HCT116 (cell line): ENCODE measurements at regions not wholly inside any gene's neighbourhood (a gene's known extent, or its start where the extent isn't known, plus 50 kb on each side); places are given as distances from the start of the nearest gene placed in this dataset.

Experiments used
- ATAC-seq: fragments of 200-7000 bp; cut with Tn5 transposase; 2 replicates; pipeline ENCODE4 v1.9.1; 2020; ENCODE audit warnings: mild to moderate bottlenecking, moderate library complexity
- BruUV-seq: library from RNA; stranded (reverse); fragments of 400-500 nt; replicated peaks from 2 replicates; lab custom pipeline; 2021; lab: Mats Ljungman, UMichigan
- CTCF ChIA-PET: fragments of 300-600 bp; sonication (Branson Sonifier 250); formaldehyde crosslinking; loops from one replicate; lab custom pipeline; 2021; ENCODE audit warnings: antibody characterized with exemption; lab: Charles Lee
- POLR2A ChIA-PET: fragments of 300-600, 350-600 bp; sonication (Branson Sonifier 250); formaldehyde crosslinking; loops from one replicate; lab custom pipeline; 2021; ENCODE audit warnings: antibody characterized with exemption; lab: Charles Lee
- RAD21 ChIA-PET, 2 experiments: fragments of 300-600 bp; sonication (Branson Sonifier 250); formaldehyde crosslinking; loops; one replicate each; lab custom pipeline; 2023; ENCODE audit warnings: low total read pairs in 2 of 2; ENCODE audit not compliant: uncharacterized antibody in 2 of 2, unreplicated experiment in 2 of 2, low non-redundant PET in 1 of 2; lab: Charles Lee
- DNase-seq: peaks from one replicate; pipeline ENCODE4 v3.0.0-alpha.2; 2010; ENCODE audit warnings: low read depth, low spot score
- H2AFZ ChIP-seq: fragments of 200-600 bp; shearing (Covaris generic), sonication (generic); 2 replicates; pipeline ENCODE4 v1.6.1; 2017; ENCODE audit warnings: low read depth, mixed run types, mixed read lengths, antibody characterized with exemption, low read length; ENCODE audit not compliant: poor library complexity, severe bottlenecking
- H3K27ac ChIP-seq: 2 replicates; pipeline ENCODE4 v1.5.1; 2012; ENCODE audit warnings: low read depth, low read length
- H3K27me3 ChIP-seq: fragments of 200-600 bp; sonication (generic); 2 replicates; pipeline ENCODE4 v1.6.1; 2016; ENCODE audit warnings: mixed run types, low read length, mixed read lengths; ENCODE audit not compliant: insufficient read depth
- H3K36me3 ChIP-seq, 2 experiments: fragments of 200-500 bp in 1 of 2; fragments of 200-600 bp in 1 of 2; sonication (Bioruptor generic) in 1 of 2; sonication (generic) in 1 of 2; 2 replicates each; pipeline versions ENCODE4 v1.5.1 to v1.6.1; 2014 to 2016; ENCODE audit warnings: low read length in 2 of 2, inconsistent platforms in 1 of 2, mixed read lengths in 1 of 2, mixed run types in 1 of 2; ENCODE audit not compliant: insufficient read depth in 2 of 2, control insufficient read depth in 1 of 2
- H3K4me1 ChIP-seq, 2 experiments: fragments of 200-600 bp in 1 of 2; sonication (generic) in 1 of 2; 2 replicates each; pipeline versions ENCODE4 v1.5.1 to v1.6.1; 2012 to 2017; ENCODE audit warnings: low read length in 2 of 2, inconsistent platforms in 1 of 2, mild to moderate bottlenecking in 1 of 2, mixed read lengths in 1 of 2, mixed run types in 1 of 2, moderate library complexity in 1 of 2; ENCODE audit not compliant: insufficient read depth in 2 of 2, control insufficient read depth in 1 of 2
- H3K4me2 ChIP-seq: fragments of 200-600 bp; sonication (generic); 2 replicates; pipeline ENCODE4 v1.6.1; 2017; ENCODE audit warnings: mixed run types, low read length, mixed read lengths
- H3K4me3 ChIP-seq, 2 experiments: fragments of 200-600 bp in 1 of 2; sonication (generic) in 1 of 2; replicated peaks in 1 of 2; 2 replicates each; pipeline ENCODE4 v1.5.1; 2011 to 2016; ENCODE audit warnings: low read length in 2 of 2, control low read depth in 1 of 2, low read depth in 1 of 2, mild to moderate bottlenecking in 1 of 2, mixed read lengths in 1 of 2, mixed run types in 1 of 2
- H3K79me2 ChIP-seq: fragments of 200-600 bp; sonication (generic); 2 replicates; pipeline ENCODE4 v1.6.1; 2017; ENCODE audit warnings: mild to moderate bottlenecking, mixed run types, low read length, moderate library complexity, mixed read lengths; ENCODE audit not compliant: insufficient read depth
- H3K9ac ChIP-seq: fragments of 200-600 bp; sonication (generic); 2 replicates; pipeline ENCODE4 v1.6.1; 2016; ENCODE audit warnings: low read length, mixed read lengths
- H3K9me2 ChIP-seq: fragments of 200-600 bp; sonication (generic), shearing (Covaris generic); 2 replicates; pipeline ENCODE4 v1.6.1; 2017; ENCODE audit warnings: mixed run types, mild to moderate bottlenecking, moderate library complexity; ENCODE audit not compliant: insufficient read depth
- H3K9me3 ChIP-seq, 2 experiments: fragments of 200-500 bp in 1 of 2; fragments of 200-600 bp in 1 of 2; sonication (Bioruptor generic) in 1 of 2; sonication (generic) in 1 of 2; 2 replicates each; pipeline ENCODE4 v1.6.1; 2014 to 2017; ENCODE audit warnings: low read length in 2 of 2, mixed read lengths in 2 of 2, inconsistent platforms in 1 of 2, low read depth in 1 of 2, mild to moderate bottlenecking in 1 of 2, mixed run types in 1 of 2, moderate library complexity in 1 of 2; ENCODE audit not compliant: control insufficient read depth in 1 of 2, insufficient read depth in 1 of 2
- H4K20me1 ChIP-seq: fragments of 200-600 bp; sonication (generic), shearing (Covaris generic); 2 replicates; pipeline ENCODE4 v1.6.1; 2017; ENCODE audit warnings: mixed run types, mild to moderate bottlenecking, moderate library complexity; ENCODE audit not compliant: insufficient read depth
- CEBPB ChIP-seq: IDR thresholded peaks from 2 replicates; pipeline ENCODE4 v1.6.1; 2012; ENCODE audit warnings: low read depth
- CTCF ChIP-seq, 3 experiments: fragments of 200-600 bp in 1 of 3; sonication (generic) in 1 of 3; IDR thresholded peaks in 2 of 3; conservative IDR thresholded peaks in 1 of 3; 2 replicates each; pipeline ENCODE4 v1.5.1; 2012 to 2017; ENCODE audit warnings: low read depth in 2 of 3, low read length in 2 of 3, antibody characterized with exemption in 1 of 3, borderline replicate concordance in 1 of 3, control low read depth in 1 of 3, mild to moderate bottlenecking in 1 of 3, mixed read lengths in 1 of 3, mixed run types in 1 of 3, moderate library complexity in 1 of 3; ENCODE audit not compliant: insufficient read depth in 1 of 3
- ELF1 ChIP-seq: IDR thresholded peaks from 2 replicates; pipeline ENCODE4 v1.6.1; 2012; ENCODE audit warnings: low read depth, borderline replicate concordance
- EZH2phosphoT487 ChIP-seq: fragments of 200-600 bp; IDR thresholded peaks from 2 replicates; pipeline ENCODE4 v1.6.1; 2018; ENCODE audit warnings: antibody characterized with exemption, borderline replicate concordance
- POLR2AphosphoS5 ChIP-seq: IDR thresholded peaks from 2 replicates; pipeline ENCODE4 v1.6.1; 2011; ENCODE audit warnings: mild to moderate bottlenecking, low read depth, low read length, moderate library complexity
- RAD21 ChIP-seq: IDR thresholded peaks from 2 replicates; pipeline ENCODE4 v1.6.1; 2012; ENCODE audit warnings: low read depth, mild to moderate bottlenecking
- REST ChIP-seq: IDR thresholded peaks from 2 replicates; pipeline ENCODE4 v1.6.1; 2012; ENCODE audit warnings: low read depth
- SIN3A ChIP-seq: IDR thresholded peaks from 2 replicates; pipeline ENCODE4 v1.6.1; 2012; ENCODE audit warnings: low read depth
- SP1 ChIP-seq: IDR thresholded peaks from 2 replicates; pipeline ENCODE4 v1.6.1; 2012; ENCODE audit warnings: low read depth
- SRF ChIP-seq: IDR thresholded peaks from 2 replicates; pipeline ENCODE4 v1.6.1; 2012; ENCODE audit warnings: low read depth
- TCF7L2 ChIP-seq: IDR thresholded peaks from 2 replicates; pipeline ENCODE4 v1.7.0; 2011; ENCODE audit warnings: borderline replicate concordance, inconsistent platforms; ENCODE audit not compliant: insufficient read depth, insufficient read length; ENCODE audit errors: extremely low read depth
- intact Hi-C: fragments of 100-400 bp; cut with micrococcal nuclease; formaldehyde crosslinking; loops from 2 replicates; pipeline ENCODE4 v1.10.0; 2022

GRCh38 chr1:209224886-209225285 is 358.6 kb upstream of the CAMK1G start:
- CTCF ChIA-PET, result no interaction called here
- Histone ChIP-seq H3K9ac (no peak overlapping the region), H3K4me2 (no peak overlapping the region), H3K9me3 (no peaks in the 10 kb centered on the region), H3K36me3 (no peaks in the 10 kb centered on the region), H3K9me2 (no peaks in the 10 kb centered on the region), H4K20me1 (no peaks in the 10 kb centered on the region), H3K27ac (no peak overlapping the region), H3K79me2 (no peaks in the 10 kb centered on the region), H3K27me3 (no peaks in the 10 kb centered on the region), H3K4me3 (no peak overlapping the region), H2AFZ (no peak overlapping the region), H3K4me1 (no peaks in the 10 kb centered on the region)
- RAD21 ChIA-PET, result no interaction called here
- ATAC-seq (no peak), DNase-seq (no peak)
- intact Hi-C loops, result no loop called here
- TF ChIP-seq RAD21 (no peak), POLR2AphosphoS5 (no peak), TCF7L2 (no peak), EZH2phosphoT487 (no peak), CEBPB (no peak), SP1 (no peak), SIN3A (no peak), CTCF (IDR thresholded peaks at IDR 0.05 in 2 of 3, conservative IDR thresholded peaks at IDR 0.05 in 1 of 3; ENCODE audit: borderline replicate concordance in 1 of 3, insufficient read depth in 1 of 3, low read depth in 2 of 3, low read length in 2 of 3) (no peak), SRF (no peak), REST (no peak), ELF1 (no peak)
- POLR2A ChIA-PET, result no interaction called here
- BruUV-seq, result no TSS peak
